GM19372 (cell line): ENCODE measurements at regions not wholly inside any gene's neighbourhood (a gene's known extent, or its start where the extent isn't known, plus 50 kb on each side); places are given as distances from the start of the nearest gene placed in this dataset.

Source experiments
- ATAC-seq: cut with Tn5 transposase; IDR thresholded peaks from one replicate; pipeline ENCODE4 v1.9.1; 2021; ENCODE audit warnings: mild to moderate bottlenecking, low read depth, moderate library complexity; ENCODE audit not compliant: unreplicated experiment

- ATAC-seq: no peak
Measured at GRCh38 chr1:93815366-93816110, 63.5 kb downstream of the DNTTIP2 start.

DNA sequence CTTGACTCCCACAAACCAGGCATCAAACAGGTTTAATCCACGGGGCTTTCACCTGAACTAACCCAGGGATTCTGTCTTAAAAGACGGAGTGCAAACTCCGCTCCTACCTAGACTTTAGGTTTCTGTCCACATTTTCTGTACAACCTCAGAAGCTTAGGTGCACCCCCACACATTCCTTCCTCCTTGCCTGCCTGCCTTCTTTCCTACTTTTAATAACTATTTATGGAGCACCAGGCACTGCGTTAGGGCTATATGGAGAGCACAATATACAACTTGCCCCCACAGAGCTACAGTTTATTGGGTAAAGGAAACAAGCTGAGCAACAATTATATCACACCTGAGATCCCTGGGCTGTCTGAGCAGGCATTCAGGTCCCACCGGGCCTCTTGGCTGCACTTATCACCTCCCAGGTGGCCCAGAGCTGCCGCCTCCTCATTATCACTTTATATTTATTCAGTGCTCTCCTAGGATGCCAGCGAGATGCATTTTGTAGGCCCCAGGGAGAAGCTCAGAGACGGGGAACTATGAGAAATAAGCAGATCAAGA, 64.1 kb downstream of the DNTTIP2 start:
- ATAC-seq: no peak

DNA sequence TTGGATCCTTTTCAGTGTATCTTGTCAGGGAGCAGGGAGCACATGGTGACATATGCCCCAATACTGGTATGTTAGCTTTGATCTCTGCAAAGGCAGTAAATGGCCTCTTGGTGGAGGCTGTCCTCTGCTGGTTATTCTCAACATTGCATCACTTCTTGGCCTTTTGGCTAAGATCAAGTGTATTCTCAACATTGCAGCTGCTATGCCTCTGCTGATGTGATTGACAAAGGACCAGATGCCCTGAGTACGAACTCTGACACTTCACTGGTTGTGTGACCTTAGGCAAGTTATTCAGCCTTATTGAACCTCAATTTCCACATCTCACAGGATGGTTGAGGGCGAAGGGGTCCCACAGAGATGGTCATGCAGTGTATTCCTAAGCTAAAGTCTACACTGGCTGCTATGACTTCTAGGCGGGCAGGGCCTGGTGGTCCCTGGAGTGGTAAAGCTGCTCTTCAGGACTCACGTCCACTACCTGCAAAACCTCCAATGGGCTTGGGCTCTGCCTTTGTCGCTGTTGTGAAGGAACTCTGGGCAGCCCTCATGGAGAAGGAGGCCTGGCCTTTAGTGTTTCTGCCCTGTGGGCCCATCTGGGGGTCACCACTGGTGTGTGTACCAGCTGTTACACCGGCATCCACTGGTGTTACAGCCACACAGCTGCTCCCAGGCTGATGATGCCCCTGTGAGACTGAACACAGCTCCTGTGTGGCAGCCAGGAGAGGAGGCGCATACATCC, 64.8 kb downstream of the DNTTIP2 start:
- ATAC-seq: peak; percentile 72

- ATAC-seq: no peak
Measured at GRCh38 chr1:93813076-93813475, 65.9 kb downstream of the DNTTIP2 start.

DNA sequence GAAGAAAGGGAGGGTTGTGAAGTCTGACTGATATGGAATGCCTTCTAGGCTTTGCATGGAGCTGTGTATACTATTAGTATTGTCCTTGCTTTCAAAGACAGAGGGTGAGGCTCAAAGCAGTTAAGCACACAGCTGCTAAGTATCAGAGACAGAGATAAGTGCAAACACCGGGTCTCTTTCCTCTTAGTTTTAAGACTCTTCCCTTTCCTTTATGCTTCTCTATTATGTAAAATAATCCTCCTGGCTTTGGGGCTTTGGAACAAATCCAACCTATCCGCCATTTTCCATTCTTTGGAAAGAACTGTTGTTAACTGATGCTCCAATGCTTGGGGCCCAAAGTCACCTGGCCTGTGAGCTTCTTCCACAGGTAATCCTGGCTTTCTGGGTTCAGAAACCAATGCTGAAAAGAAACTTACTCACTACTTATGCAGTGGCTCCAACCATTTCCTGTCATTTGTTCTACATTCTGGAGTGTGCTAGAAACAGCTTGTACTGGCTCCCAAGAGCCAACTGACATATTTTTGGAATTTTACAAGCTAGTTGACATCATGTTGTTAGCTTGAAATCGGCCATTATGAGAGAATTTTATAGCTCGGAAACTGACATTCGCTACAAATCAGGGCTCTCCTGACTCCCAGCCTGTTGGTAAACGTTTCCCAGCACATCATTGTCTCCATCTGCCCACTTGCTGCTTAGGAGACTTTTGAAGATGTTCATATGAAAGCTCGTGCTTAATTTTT, 67.5 kb downstream of the DNTTIP2 start:
- no peak for ATAC-seq

DNA sequence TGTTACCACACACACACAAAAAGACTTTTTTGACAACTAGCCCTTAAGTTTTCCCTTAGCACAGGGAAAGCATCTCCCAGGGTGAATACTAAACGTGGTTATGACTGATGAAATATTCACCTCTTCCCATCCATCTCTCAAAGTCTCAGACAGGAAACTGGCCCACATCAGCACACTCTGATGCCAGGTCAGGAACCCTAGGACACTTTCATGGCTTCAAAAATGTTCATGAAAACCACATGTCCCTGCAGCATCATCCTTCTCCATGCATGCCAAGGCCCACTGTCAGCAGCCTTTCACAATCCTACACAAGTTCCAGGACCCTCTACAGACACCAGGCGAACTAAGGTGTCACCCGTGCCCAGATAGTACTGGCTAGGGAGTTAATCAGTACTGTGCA, 68.7 kb downstream of the DNTTIP2 start:
- ATAC-seq: no peak

DNA sequence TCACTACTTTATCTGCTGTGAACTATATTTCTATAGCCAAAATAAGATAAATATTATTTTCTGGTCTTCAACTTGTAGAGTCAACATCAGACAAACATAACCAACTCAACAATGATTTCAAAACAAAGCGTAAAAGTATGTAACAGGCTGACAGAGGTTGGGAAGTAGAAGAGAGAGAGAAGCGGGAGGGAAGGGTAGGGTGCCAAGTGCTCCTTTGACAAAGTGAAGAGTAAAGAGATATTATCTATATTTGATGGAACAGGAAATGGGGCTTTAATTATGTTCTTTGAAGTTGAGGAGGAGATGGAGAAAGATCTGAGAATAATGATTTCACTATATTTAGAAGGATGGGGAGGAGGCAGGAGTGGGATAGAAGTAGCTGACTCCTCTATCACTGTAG, 70.1 kb downstream of the DNTTIP2 start:
- no peak for ATAC-seq

DNA sequence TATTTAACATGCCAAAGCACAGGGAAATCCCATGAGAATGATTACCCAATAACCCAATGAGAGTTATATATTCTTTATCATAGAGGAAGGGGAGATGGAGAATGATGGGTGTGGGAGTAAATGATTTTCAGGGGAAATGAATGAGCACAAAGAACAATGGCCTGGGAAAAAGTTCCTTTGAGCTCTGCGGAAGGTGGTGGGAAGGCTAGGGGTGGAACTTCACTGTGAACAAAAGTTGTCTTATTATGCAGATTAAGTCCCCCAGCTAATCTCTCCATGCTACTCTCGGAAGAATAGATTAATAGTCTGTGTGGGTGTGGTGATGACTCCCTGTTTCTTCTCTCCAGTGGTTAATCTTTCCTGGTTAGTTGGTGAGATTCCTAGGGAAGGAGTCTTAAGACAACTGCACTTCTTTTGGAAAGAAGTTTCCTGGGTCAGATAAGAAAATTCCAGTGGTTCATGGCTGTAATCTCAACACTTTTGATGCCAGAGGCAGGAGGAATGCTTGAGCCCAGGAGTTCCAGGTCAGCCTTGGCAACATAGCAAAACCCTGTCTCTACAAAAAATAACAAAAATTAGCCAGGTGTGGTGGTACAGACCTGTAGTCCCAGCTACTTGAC, 71.6 kb downstream of the DNTTIP2 start:
- ATAC-seq: no peak

GRCh38 chr1:93805027-93805610, 73.9 kb downstream of the DNTTIP2 start:
- no peak for ATAC-seq

DNA sequence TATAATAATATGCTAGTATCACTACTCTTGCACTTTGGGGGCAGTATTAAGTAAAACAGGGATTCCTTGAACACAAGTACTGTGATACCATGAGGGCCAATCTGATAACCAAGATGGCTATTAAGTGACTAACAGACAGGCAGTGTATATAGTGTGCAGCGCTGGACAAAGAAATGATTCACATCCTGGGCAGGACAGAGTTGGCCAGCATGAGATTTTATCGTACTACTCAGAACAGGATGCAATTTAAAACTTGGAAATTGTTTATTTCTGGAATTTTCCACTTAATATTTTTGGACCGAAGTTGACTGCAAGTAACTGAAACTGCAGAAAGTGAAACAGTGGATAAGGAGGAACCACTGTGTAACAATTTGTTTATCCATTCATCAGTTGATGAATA, 74.6 kb downstream of the DNTTIP2 start:
- ATAC-seq: no peak

GRCh38 chr1:93801471-93801870, 77.5 kb downstream of the DNTTIP2 start:
- no peak for ATAC-seq

DNA sequence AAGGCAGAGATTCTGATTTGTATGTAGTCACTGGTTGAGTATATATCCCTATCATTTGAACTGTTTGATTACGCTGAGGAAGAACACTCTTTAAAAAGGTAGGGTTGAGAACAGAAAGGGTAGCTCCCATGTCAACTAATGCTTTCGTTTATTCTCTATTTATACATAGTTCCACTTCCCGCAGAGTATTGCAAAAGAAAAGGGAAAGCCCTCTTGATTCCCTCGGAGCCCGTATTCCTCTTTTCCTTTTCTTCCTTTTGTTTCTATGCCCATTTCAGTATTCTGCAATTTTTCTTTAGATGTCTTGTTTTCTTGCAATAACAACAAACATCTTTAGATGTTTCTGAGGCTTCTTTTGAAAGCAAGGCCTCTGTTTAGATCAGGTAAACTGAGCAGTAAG, 78.2 kb downstream of the DNTTIP2 start:
- no peak for ATAC-seq

DNA sequence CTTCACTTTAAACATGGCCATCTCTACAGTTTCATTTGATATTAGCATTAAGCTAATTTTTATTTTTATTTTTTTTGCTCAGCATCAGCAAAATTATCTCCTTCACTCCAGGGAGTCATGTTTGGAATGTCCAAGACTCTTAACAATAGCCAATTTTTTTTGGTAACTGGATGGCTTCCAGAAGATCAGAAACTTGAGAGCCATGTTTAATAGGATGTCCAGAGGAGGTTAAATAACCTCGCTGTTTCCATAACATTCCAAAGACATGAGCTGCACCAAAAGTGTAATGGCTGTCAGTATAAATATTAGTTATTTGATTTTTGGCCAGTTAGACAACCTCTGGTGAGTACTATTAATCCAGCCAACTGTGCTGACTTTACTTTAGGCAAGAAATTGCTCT, 80.7 kb downstream of the DNTTIP2 start:
- no peak for ATAC-seq

DNA sequence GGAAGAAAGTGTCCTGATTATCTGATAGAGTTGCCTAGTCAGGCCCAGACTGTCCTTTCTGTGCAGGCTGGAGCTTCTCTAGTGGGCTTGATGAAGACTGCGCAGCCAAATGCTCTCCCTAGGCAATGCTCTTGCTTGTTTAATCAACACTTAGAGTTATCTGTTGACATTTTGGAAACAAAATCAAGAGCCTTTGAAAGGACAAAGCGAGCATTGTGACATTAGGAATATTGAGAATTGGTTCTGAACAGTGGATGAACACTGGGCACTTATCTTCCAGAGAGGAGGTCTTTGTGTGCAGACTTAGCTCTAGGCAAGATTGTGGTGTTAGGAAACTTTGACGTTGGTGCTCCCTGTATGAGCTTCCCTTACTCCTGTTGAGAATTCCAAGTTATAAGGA, 94.5 kb downstream of the DNTTIP2 start:
- ATAC-seq: no peak

DNA sequence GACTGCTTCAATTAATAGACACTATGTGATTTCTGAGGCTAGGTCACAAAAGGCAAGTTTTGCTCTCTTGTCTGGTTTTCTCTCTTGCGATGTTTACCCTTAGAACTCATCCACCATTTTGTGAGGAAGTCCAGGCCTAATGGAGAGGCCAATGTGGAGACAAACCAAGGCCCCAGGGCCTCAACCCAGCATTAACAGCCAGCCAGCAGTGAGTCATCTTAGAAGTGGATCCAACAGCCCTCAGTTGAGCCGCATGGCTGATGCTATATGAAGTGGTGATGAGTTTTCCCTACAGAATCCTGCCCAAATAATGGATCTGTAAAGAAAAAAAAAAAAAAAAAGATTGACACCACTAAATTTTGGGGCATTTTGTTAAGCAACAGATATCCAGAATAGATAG, 95.1 kb downstream of the DNTTIP2 start:
- no peak for ATAC-seq

- ATAC-seq: no peak
Measured at GRCh38 chr1:93779540-93780165, 98.0 kb upstream of the BCAR3 start.

DNA sequence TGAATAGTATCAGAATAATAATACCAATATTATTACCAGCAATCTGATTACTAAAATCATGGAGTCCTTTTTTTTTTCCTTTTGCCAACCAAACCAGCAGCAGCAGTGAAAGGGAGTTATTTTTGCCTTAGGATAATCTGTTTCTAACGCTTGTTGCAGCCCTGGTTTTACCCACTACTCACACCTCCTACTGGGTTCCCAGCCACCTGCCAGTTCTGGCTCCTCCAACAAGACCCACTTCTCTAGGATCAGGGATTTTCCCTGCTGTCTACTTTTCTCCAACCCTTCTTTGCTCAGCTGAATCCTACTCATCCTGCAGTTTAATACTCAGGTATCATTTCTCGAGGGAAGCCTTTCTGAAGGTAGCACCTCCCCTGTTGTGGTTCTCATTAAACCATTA, 96.8 kb upstream of the BCAR3 start:
- ATAC-seq: no peak

DNA sequence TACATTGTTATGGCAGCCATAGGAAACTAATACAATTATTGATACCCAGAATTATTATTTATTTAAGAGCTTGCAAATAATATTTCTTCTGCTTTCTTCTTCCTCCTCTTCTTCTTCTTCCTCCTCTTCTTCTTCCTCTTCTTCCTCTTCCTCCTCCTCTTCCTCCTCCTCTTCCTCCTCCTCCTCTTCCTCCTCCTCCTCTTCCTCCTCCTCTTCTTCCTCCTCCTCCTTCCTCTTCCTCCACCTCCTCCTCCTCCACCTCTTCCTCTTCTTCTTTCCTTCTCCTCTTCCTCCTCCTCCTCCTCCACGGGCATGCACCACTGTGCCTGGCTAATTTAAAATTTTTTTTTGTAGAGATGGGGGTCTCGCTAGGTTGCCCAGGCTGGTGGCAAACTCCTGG, 95.6 kb upstream of the BCAR3 start:
- ATAC-seq: no peak

DNA sequence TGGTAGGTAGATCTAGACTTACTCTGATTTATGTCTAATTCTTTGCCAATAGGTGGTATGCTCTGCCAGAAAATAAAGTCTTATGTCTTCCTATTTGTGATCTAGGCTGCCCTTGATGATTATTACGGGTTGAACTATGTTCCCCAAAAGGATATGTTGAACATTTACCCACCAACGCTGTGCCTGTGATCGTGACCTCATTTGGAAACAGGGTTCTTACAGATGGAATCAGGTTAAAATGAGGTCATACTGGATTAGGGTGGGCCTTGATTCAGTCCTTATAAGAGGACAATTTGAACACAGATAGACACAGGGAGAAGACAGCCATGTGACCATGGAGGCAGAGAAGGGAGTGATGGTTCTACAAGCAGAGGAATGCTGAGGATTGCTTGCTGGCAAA, 95.1 kb upstream of the BCAR3 start:
- ATAC-seq: no peak

- no peak for ATAC-seq
Measured at GRCh38 chr1:93775224-93775623, 93.6 kb upstream of the BCAR3 start.
